GM12892 (cell line): ENCODE measurements at regions not wholly inside any gene's neighbourhood (a gene's known extent, or its start where the extent isn't known, plus 50 kb on each side); places are given as distances from the start of the nearest gene placed in this dataset.

Experiments
- POLR2A ChIP-seq: IDR thresholded peaks from 2 replicates; pipeline ENCODE4 v1.6.1; 2011; ENCODE audit warnings: low read depth, low read length, control low read depth
- POLR2AphosphoS5 ChIP-seq: IDR thresholded peaks from 2 replicates; pipeline ENCODE4 v1.6.1; 2011; ENCODE audit warnings: low read depth, low read length, control low read depth
- TAF1 ChIP-seq: IDR thresholded peaks from 2 replicates; pipeline ENCODE4 v1.6.1; 2011; ENCODE audit warnings: low read depth, mild to moderate bottlenecking, control low read depth, low read length, borderline replicate concordance

- TF ChIP-seq POLR2A (no peak), POLR2AphosphoS5 (no peak), TAF1 (no peak)
These were observed 464.7 kb downstream of the INSC start for GRCh38 chr11:15579287-15580001.
